Smooth muscle cell (in vitro differentiated cells): ENCODE measurements at regions not wholly inside any gene's neighbourhood (a gene's known extent, or its start where the extent isn't known, plus 50 kb on each side); places are given as distances from the start of the nearest gene placed in this dataset.

Source experiments
- DNase-seq: peaks from one replicate; lab custom pipeline; 2025; ENCODE audit not compliant: unreplicated experiment; lab: John Stamatoyannopoulos, UW
- H2AFZ ChIP-seq: fragments of 200-600 bp; sonication (generic); 2 replicates; pipeline ENCODE4 v1.6.0; 2016; ENCODE audit warnings: antibody characterized with exemption, low read depth, mild to moderate bottlenecking
- H3F3A ChIP-seq: fragments of 200-600 bp; sonication (generic); 2 replicates; pipeline ENCODE4 v1.6.0; 2017; ENCODE audit warnings: antibody characterized with exemption, low read depth
- H3K27ac ChIP-seq: fragments of 200-600 bp; sonication (generic); 2 replicates; pipeline ENCODE4 v1.5.1; 2016; ENCODE audit warnings: low read depth, mild to moderate bottlenecking
- H3K27me3 ChIP-seq: fragments of 200-600 bp; sonication (generic); 2 replicates; pipeline ENCODE4 v1.6.1; 2016; ENCODE audit warnings: low read depth, mild to moderate bottlenecking
- H3K36me3 ChIP-seq: fragments of 200-600 bp; sonication (generic); 2 replicates; pipeline ENCODE4 v1.5.1; 2016; ENCODE audit warnings: low read depth
- H3K4me1 ChIP-seq: fragments of 200-600 bp; sonication (generic); 2 replicates; pipeline ENCODE4 v1.5.1; 2016; ENCODE audit warnings: low read depth
- H3K4me2 ChIP-seq: fragments of 200-600 bp; sonication (generic); 2 replicates; pipeline ENCODE4 v1.6.0; 2016; ENCODE audit warnings: mild to moderate bottlenecking
- H3K4me3 ChIP-seq: fragments of 200-600 bp; sonication (generic); 2 replicates; pipeline ENCODE4 v1.5.1; 2016; ENCODE audit warnings: mild to moderate bottlenecking
- H3K79me2 ChIP-seq: fragments of 200-600 bp; sonication (generic); 2 replicates; pipeline ENCODE4 v1.6.0; 2016; ENCODE audit warnings: low read depth, mild to moderate bottlenecking
- H3K9ac ChIP-seq: fragments of 200-600 bp; sonication (generic); 2 replicates; pipeline ENCODE4 v1.6.0; 2016; ENCODE audit warnings: low read depth
- H3K9me3 ChIP-seq: fragments of 200-600 bp; sonication (generic); replicated peaks from 2 replicates; pipeline ENCODE4 v1.5.1; 2016; ENCODE audit warnings: low read depth
- H4K20me1 ChIP-seq: fragments of 200-600 bp; sonication (generic); 2 replicates; pipeline ENCODE4 v1.6.0; 2016; ENCODE audit warnings: low read depth
- CTCF ChIP-seq: fragments of 200-600 bp; sonication (generic); IDR thresholded peaks from 2 replicates; pipeline ENCODE4 v1.5.1; 2017; ENCODE audit warnings: borderline replicate concordance, mild to moderate bottlenecking, antibody characterized with exemption; ENCODE audit not compliant: insufficient read depth, poor library complexity, severe bottlenecking
- WGBS: methylation state at CpG from one replicate; pipeline ENCODE4 v1.1.7; 2016; ENCODE audit warnings: low lambda C conversion rate; 5-methylcytosine and 5-hydroxymethylcytosine counted together

- DNase-seq = no peak
- 100% methylated on average over 2 of the region's 2 CpGs for WGBS
Measured at GRCh38 chr12:45566257-45566656, 163.2 kb upstream of the ARID2 start.

GRCh38 chr12:45568808-45569207 lies 160.7 kb upstream of the ARID2 start:
- no peaks in the 10 kb centered on the region for H4K20me1 ChIP-seq
- no peak overlapping the region for H3K4me2 ChIP-seq
- no peak overlapping the region for H3K9ac ChIP-seq
- no peaks in the 10 kb centered on the region for H3K27me3 ChIP-seq
- no peaks in the 10 kb centered on the region for H3K9me3 ChIP-seq
- no peaks in the 10 kb centered on the region for H3K36me3 ChIP-seq
- no peaks in the 10 kb centered on the region for H3F3A ChIP-seq
- 76% methylated on average over 4 of the region's 4 CpGs for WGBS
- DNase-seq = no peak
- H3K4me3 ChIP-seq = no peak overlapping the region
- no peak for TF ChIP-seq CTCF
- H3K27ac ChIP-seq = no peak overlapping the region
- no peak overlapping the region for H2AFZ ChIP-seq
- H3K4me1 ChIP-seq = no peaks in the 10 kb centered on the region
- no peaks in the 10 kb centered on the region for H3K79me2 ChIP-seq

More at GRCh38 chr12:45566257-45566656, 163.2 kb upstream of the ARID2 start:
- no peak overlapping the region for H3K4me3 ChIP-seq
- H3K4me2 ChIP-seq = no peak overlapping the region
- no peaks in the 10 kb centered on the region for H3K4me1 ChIP-seq
- TF ChIP-seq CTCF = no peak
- no peaks in the 10 kb centered on the region for H3K79me2 ChIP-seq
- no peaks in the 10 kb centered on the region for H3K27me3 ChIP-seq
- H3K9me3 ChIP-seq = no peaks in the 10 kb centered on the region
- H3K9ac ChIP-seq = no peak overlapping the region
- H2AFZ ChIP-seq = no peak overlapping the region
- H3K27ac ChIP-seq = no peak overlapping the region
- no peaks in the 10 kb centered on the region for H3F3A ChIP-seq
- H4K20me1 ChIP-seq = no peaks in the 10 kb centered on the region
- H3K36me3 ChIP-seq = no peaks in the 10 kb centered on the region

GRCh38 chr12:45570501-45570900 lies 159.0 kb upstream of the ARID2 start:
- no peaks in the 10 kb centered on the region for H3K4me1 ChIP-seq
- no peaks in the 10 kb centered on the region for H3K9me3 ChIP-seq
- no peaks in the 10 kb centered on the region for H3F3A ChIP-seq
- no peaks in the 10 kb centered on the region for H3K36me3 ChIP-seq
- 95% methylated on average over 1 of the region's 1 CpG for WGBS
- DNase-seq = no peak
- H3K4me3 ChIP-seq = no peak overlapping the region
- no peak for TF ChIP-seq CTCF
- H3K27me3 ChIP-seq = no peaks in the 10 kb centered on the region
- H4K20me1 ChIP-seq = no peaks in the 10 kb centered on the region
- H2AFZ ChIP-seq = no peak overlapping the region
- H3K4me2 ChIP-seq = no peak overlapping the region
- no peak overlapping the region for H3K9ac ChIP-seq
- no peaks in the 10 kb centered on the region for H3K79me2 ChIP-seq
- no peak overlapping the region for H3K27ac ChIP-seq

- Histone ChIP-seq H3K9ac (no peak overlapping the region), H3K36me3 (no peaks in the 10 kb centered on the region), H4K20me1 (no peaks in the 10 kb centered on the region), H3K79me2 (no peaks in the 10 kb centered on the region), H3F3A (no peaks in the 10 kb centered on the region), H3K27me3 (no peaks in the 10 kb centered on the region), H3K4me2 (no peak overlapping the region), H3K9me3 (no peaks in the 10 kb centered on the region), H3K4me1 (no peaks in the 10 kb centered on the region), H3K4me3 (no peak overlapping the region), H3K27ac (no peak overlapping the region), H2AFZ (no peak overlapping the region)
- no peak for TF ChIP-seq CTCF
- DNase-seq = no peak
- WGBS = 92% methylated on average over 1 of the region's 1 CpG
Measured at GRCh38 chr12:45572114-45572513, 157.4 kb upstream of the ARID2 start.
